Stimulated activated CD4-positive, alpha-beta T cell treated with anti-CD3 and anti-CD28 coated beads, Interleukin-4, amount 100 ng/mL, for 24 hours (primary cell): ENCODE measurements at regions not wholly inside any gene's neighbourhood (a gene's known extent, or its start where the extent isn't known, plus 50 kb on each side); places are given as distances from the start of the nearest gene placed in this dataset.
"Not testable (repeated sequence)": the region's sequence is repeated elsewhere in the genome, so short reads cannot be mapped to it uniquely, and the experiment has no call there.

Source experiments
- DNase-seq: peaks from one replicate; pipeline ENCODE4 v3.0.0-alpha.2; 2020

GRCh38 chr2:91525587-91525986 is 2834.1 kb downstream of the RPIA start:
- not testable (repeated sequence) for DNase-seq

- not testable (repeated sequence) for DNase-seq
These were observed 2834.6 kb downstream of the RPIA start for GRCh38 chr2:91526083-91526482.

DNA sequence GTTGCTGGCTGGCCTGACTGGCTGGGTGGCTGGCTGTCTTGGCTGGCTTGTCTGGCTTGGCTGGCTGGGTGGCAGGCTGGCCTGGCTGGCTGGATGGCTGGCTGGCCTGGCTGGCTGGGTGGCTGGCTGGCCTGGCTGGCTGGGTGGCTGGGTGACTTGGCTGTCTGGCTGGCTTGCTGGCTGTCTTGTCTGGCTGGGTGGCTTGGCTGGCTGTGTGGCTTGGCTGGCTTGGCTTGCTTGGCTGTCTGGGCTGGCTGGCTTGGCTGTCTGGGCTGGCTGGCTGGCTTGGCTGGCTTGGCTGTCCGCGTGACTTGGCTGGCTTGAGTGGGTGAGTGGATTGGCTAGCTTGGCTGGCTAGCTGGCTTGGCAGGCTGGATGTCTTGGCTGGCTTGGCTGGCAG is 2835.6 kb downstream of the RPIA start:
- not testable (repeated sequence) for DNase-seq

DNA sequence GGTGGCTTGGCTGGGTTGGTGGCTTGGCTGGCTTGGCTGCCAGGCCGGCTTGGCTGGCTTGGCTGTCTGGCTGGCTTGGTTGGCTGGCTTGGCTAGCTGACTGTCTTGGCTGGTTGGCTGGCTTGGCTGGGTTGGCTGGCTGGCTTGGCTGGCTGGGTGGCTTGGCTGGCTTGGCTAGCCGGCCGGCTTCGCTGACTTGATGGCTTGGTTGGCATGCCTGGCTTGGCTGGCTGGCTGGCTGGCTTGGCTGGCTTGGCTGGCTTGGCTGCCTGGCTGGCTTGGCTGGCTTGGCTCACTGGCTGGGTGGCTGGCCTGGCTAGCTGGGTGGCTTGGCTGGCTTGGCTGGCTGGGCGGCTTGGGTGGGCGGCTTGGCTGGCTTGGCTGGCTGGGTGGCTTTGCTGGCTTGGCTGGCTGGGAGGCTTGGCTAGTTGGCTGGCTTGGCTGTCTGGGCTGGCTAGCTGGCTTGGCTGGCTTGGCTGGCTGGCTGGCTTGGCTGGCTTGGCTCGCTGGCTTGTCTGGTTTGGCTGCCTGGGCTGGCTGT is 2836.1 kb downstream of the RPIA start:
- DNase-seq, result not testable (repeated sequence)

- not testable (repeated sequence) for DNase-seq
These were observed 2836.9 kb downstream of the RPIA start for GRCh38 chr2:91528361-91528760.

DNA sequence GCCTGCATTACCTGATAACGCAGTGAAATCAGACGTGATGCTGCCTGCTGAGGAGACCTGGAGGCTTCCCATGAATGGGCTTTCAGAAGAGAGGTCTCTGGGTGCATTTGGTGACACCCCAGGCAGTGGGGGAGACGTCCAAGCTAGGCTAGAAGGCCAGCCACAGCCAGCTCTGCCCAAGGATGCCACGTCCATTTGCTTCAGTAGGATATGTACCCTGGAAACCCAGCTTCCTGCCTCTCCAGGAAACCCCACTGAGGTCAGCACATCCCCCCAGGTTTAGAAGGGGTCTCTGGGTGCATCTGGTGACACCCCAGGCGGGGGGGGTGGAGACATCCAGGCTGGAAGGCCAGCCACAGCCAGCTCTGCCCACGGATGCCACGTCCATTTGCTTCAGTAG is 2844.6 kb downstream of the RPIA start:
- not testable (repeated sequence) for DNase-seq

GRCh38 chr2:91536549-91537263 is 2845.2 kb downstream of the RPIA start:
- DNase-seq, result not testable (repeated sequence)

DNA sequence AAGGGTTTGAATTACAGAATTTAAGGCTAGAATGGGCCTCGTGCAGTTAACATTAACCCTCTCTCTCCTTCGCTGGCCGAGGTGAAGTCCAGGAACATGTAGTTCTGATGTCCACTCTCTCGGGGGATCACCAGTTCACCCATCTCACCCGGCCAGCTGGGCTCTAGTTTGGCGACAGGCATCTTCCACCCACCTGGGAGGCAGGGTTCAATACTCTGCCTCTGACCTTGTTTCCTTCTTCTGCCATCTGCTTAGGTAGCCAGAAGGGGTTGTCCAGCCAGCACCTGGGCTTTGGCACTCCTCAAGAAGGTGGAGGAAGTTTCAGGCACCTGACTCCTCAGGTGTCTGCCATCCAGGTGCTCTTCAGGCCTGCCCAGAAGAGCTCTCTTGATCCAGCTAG is 2857.8 kb downstream of the RPIA start:
- not testable (repeated sequence) for DNase-seq

- DNase-seq, result not testable (repeated sequence)
These were observed 2866.8 kb downstream of the RPIA start for GRCh38 chr2:91558234-91558633.

DNA sequence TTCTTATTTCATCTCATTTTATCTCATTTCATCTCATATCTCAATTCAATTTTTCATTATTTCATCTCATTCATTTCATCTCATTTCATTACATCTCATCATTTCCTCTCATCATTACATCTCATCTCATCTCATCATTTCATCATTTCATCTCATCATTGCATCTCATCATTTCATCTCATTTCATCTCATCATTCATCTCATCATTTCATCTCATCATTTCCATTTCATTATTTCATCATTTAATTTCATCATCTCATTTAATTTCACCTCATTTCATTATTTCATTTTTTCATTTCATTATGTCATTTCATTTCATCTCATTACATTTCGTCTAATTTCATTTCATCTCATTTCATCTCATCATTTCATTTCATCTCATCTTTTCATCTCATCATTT is 2867.8 kb downstream of the RPIA start:
- not testable (repeated sequence) for DNase-seq

- DNase-seq, result not testable (repeated sequence)
These were observed 2868.6 kb downstream of the RPIA start for GRCh38 chr2:91559886-91560614.

DNA sequence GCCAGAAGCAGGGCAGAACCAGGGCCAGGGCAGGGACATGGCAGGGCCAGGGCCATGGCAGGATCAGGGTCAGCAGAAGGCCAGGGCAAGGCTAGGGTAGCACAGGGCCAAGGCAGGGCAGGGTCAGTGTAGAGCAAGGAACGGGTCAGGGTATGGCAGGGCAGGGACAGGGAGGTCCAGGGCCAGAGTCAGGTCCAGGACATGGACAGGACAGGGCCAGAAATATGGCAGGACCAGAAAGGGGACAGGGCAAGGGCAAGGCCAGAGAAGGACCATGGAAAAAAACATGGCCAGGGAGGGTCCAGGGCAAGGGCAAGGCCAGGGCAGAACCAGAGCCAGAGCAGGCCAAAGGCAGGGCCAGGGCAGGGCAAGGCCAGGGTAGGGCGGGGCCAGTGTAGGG is 2870.7 kb downstream of the RPIA start:
- not testable (repeated sequence) for DNase-seq

- not testable (repeated sequence) for DNase-seq
These were observed 2873.2 kb downstream of the RPIA start for GRCh38 chr2:91564700-91565099.

DNA sequence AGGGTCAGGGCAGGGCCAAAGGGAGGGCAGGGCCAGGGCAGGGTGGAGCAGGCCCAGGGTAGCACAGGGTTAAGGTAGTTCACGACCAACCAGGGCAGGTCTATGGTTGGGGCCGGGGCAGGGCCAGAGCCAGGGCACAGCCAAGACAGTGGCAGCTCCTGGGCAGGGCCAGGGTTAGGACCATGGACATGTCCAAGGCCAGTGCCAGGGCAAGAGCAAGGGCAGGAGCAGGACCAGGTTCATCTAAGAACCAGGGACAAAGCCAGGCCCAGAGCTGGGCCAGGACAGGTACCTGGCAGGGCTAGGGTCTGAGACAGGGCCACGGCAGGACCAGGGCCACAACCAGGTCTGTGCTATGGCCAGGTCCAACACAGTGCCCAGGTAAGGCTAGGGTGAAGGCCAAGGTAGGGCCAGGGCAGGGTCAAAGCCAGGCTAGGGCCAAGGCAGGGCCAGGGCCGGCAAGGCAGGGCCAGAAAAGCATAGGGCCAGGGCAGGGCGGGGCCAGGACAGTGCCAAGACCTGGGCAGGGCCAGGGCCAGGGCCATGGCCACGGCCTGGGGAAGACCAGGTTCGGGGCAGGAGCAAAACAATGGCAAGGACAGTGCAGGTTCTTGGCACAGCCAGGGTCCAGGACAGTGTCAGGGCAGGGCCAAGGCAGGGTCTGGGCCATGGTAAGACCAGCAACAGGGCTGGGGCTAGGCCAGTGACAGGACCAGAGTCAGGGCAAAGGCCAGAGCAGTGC is 2874.4 kb downstream of the RPIA start:
- DNase-seq, result not testable (repeated sequence)

DNA sequence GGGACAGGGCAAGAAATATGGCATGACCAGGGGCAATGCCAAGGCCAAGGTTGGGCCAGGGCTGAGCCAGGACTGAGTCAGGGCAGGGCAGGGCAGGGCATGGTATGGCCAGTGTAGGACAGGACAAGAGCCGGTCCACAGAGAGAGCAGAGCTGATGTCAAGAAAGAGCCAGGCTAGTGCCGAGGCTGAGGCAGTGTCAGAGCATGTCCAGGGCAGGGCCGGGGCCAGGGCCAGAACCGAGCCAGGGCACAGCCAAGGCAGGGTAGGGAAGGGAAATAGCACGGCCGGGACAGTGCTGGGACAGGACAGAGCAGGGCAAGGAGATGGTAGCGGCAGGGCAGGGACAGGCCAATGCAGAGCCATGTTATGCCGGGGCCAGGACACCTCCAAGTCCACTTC is 2875.1 kb downstream of the RPIA start:
- DNase-seq, result not testable (repeated sequence)

- DNase-seq, result not testable (repeated sequence)
These were observed 2876.3 kb downstream of the RPIA start for GRCh38 chr2:91567546-91568335.

- DNase-seq, result not testable (repeated sequence)
These were observed 2877.2 kb downstream of the RPIA start for GRCh38 chr2:91568391-91569338.

DNA sequence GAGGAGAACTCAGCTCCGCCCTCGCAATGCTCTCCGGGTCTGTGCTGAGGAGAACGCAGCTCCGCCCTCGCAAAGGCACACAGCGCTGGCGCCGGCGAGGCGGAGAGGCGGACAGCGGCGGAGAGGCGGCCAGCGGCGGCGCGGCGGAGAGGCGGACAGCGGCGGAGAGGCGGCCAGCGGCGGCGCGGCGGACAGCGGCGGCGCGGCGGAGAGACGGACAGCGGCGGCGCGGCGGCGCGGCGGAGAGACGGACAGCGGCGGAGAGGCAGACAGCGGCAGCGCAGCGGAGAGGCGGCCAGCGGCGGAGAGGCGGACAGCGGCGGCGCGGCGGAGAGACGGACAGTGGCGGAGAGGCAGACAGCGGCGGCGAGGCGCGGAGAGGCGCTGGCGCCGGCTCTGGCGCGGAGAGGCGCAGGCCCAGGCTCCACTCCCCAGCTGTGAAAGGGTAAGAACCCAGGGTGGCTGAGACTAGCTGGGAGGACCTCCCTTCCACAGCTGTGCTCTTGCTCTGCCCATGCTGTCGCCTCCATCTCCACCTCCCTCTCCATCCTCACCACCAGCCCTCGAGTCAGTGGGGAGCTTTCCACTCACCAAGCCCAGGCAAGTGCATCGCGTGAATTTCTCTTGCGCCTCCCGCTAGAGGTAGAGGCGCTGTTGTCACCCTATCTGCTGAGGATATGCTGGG is 2879.9 kb downstream of the RPIA start:
- not testable (repeated sequence) for DNase-seq

DNA sequence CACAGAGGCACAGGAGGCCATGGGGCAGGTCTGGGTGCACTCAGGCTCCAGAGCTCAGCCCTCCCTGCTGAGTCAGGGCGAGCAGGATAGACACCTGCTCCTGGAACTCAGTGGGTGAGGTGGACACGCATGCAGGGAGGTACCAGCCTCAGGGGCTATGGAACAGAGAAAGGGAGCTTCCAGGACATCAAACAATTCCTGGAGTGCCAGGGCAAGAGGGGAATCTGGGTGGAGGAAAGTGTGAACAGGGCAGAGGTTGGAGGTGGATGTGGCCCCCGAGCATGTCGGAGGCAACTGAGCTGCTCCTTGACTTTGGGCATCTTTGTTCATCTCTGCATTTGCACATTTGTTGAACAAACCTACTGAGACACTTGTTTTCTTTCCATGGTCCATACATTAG is 2881.5 kb downstream of the RPIA start:
- not testable (repeated sequence) for DNase-seq

DNA sequence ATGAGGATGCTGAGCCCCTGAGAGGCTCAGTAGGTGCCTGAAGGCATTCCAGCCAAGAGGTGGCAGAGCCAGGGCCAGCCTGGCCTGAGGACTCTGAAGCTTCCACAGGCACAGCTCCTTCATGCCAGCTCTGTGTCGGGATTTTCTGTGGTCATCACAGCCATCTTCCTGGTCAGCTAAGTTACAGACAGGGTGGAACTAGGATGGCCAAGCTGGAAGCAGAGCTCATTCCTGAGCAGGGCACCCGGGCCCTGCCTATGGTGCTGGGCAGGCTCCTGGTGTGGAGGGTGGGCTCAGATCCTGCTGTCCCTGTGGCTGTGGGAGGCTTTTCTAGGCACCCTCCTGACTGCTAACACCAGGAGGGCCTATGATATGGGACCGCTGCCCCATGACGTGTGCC is 2882.3 kb downstream of the RPIA start:
- DNase-seq, result not testable (repeated sequence)
